ENCODE measurements at regions not wholly inside any gene's neighbourhood (a gene's known extent, or its start where the extent isn't known, plus 50 kb on each side); places are given as distances from the start of the nearest gene placed in this dataset.

DNA sequence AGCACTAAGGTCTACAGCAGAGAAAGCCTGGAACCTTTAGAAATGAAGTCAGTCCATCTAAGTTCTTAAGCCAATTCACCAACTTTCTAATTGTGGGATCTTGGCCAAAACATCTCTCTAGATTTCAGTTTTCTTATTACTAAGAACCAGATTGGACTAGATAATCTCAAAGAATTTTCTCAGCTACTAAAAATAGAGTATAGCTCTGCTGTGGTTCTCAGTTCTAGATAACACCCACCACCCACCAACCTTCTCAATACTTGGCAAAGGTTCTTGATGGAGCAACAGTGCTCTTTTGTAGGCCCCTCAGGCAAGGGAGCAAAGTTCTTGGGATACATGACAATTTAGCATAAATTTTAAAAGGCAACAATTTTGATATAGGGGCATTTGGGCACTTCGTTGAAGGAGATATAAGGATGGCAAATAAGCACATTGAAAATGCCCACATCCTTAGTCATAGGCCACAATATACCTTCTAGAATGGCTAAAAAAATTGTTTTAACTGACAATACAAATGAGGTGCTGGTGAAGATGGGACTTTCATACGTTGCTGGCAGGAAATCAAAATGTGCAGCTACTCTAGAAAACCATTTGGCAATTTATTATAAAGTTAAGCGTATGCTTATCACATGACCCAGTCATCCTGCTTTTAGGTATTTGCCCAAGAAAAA, 74.4 kb upstream of the TMEM132E start:
- no peak for TF ChIP-seq EZH2 (IDR thresholded peaks at IDR 0.05; ENCODE audit: borderline replicate concordance, insufficient read depth, low read depth, low read length, poor library complexity, severe bottlenecking)
- TF ChIP-seq, protein P1, sequence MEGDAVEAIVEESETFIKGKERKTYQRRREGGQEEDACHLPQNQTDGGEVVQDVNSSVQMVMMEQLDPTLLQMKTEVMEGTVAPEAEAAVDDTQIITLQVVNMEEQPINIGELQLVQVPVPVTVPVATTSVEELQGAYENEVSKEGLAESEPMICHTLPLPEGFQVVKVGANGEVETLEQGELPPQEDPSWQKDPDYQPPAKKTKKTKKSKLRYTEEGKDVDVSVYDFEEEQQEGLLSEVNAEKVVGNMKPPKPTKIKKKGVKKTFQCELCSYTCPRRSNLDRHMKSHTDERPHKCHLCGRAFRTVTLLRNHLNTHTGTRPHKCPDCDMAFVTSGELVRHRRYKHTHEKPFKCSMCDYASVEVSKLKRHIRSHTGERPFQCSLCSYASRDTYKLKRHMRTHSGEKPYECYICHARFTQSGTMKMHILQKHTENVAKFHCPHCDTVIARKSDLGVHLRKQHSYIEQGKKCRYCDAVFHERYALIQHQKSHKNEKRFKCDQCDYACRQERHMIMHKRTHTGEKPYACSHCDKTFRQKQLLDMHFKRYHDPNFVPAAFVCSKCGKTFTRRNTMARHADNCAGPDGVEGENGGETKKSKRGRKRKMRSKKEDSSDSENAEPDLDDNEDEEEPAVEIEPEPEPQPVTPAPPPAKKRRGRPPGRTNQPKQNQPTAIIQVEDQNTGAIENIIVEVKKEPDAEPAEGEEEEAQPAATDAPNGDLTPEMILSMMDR (IDR thresholded peaks at IDR 0.05), result no peak
